ENCODE measurements at regions not wholly inside any gene's neighbourhood (a gene's known extent, or its start where the extent isn't known, plus 50 kb on each side); places are given as distances from the start of the nearest gene placed in this dataset.
"Not testable (repeated sequence)": the region's sequence is repeated elsewhere in the genome, so short reads cannot be mapped to it uniquely, and the experiment has no call there.

- H3K27me3 Mint-ChIP-seq; H3K4me3 Mint-ChIP-seq; H3K4me1 Mint-ChIP-seq (ENCODE audit: low read depth); H3K27ac Mint-ChIP-seq; H3K9me3 Mint-ChIP-seq (ENCODE audit: low read depth); H3K36me3 Mint-ChIP-seq: not testable (repeated sequence)
These were observed 174.4 kb downstream of the TBC1D2B start for GRCh38 chr15:77902921-77903760.

GRCh38 chr15:77901921-77902750 is 175.4 kb downstream of the TBC1D2B start:
- no peak overlapping the region for H3K27ac Mint-ChIP-seq

GRCh38 chr15:77901251-77901881 is 176.1 kb downstream of the TBC1D2B start:
- H3K4me1 Mint-ChIP-seq (ENCODE audit: low read depth), result no peaks in the 10 kb centered on the region
- no peak overlapping the region for H3K27ac Mint-ChIP-seq
- no peaks in the 10 kb centered on the region for H3K27me3 Mint-ChIP-seq
- no peak overlapping the region for H3K4me3 Mint-ChIP-seq
- H3K9me3 Mint-ChIP-seq (ENCODE audit: low read depth), result no peaks in the 10 kb centered on the region
- no peaks in the 10 kb centered on the region for H3K36me3 Mint-ChIP-seq

More at GRCh38 chr15:77901921-77902750, 175.4 kb downstream of the TBC1D2B start:
- Mint-ChIP-seq H3K4me1 (ENCODE audit: low read depth) (no peaks in the 10 kb centered on the region), H3K36me3 (no peaks in the 10 kb centered on the region), H3K9me3 (ENCODE audit: low read depth) (no peaks in the 10 kb centered on the region), H3K4me3 (no peak overlapping the region), H3K27me3 (no peaks in the 10 kb centered on the region)

GRCh38 chr15:77900331-77900963 is 177.1 kb downstream of the TBC1D2B start:
- not testable (repeated sequence) for H3K27ac Mint-ChIP-seq; H3K9me3 Mint-ChIP-seq (ENCODE audit: low read depth); H3K27me3 Mint-ChIP-seq; H3K36me3 Mint-ChIP-seq; H3K4me1 Mint-ChIP-seq (ENCODE audit: low read depth); H3K4me3 Mint-ChIP-seq

- not testable (repeated sequence) for H3K4me3 Mint-ChIP-seq; H3K27ac Mint-ChIP-seq; H3K36me3 Mint-ChIP-seq; H3K9me3 Mint-ChIP-seq (ENCODE audit: low read depth); H3K27me3 Mint-ChIP-seq; H3K4me1 Mint-ChIP-seq (ENCODE audit: low read depth)
These were observed 177.7 kb downstream of the TBC1D2B start for GRCh38 chr15:77899776-77900175.

GRCh38 chr15:77898811-77899730 is 178.4 kb downstream of the TBC1D2B start:
- Mint-ChIP-seq H3K27me3 (no peaks in the 10 kb centered on the region), H3K36me3 (no peaks in the 10 kb centered on the region), H3K4me1 (ENCODE audit: low read depth) (no peaks in the 10 kb centered on the region), H3K27ac (no peak overlapping the region), H3K9me3 (ENCODE audit: low read depth) (no peaks in the 10 kb centered on the region), H3K4me3 (no peak overlapping the region)

- no peaks in the 10 kb centered on the region for H3K27me3 Mint-ChIP-seq
- H3K4me3 Mint-ChIP-seq, result no peak overlapping the region
These were observed 179.6 kb downstream of the TBC1D2B start for GRCh38 chr15:77897896-77898406.

GRCh38 chr15:77897113-77897895 is 180.2 kb downstream of the TBC1D2B start:
- not testable (repeated sequence) for H3K9me3 Mint-ChIP-seq (ENCODE audit: low read depth); H3K36me3 Mint-ChIP-seq; H3K4me1 Mint-ChIP-seq (ENCODE audit: low read depth); H3K27ac Mint-ChIP-seq; H3K27me3 Mint-ChIP-seq; H3K4me3 Mint-ChIP-seq

More at GRCh38 chr15:77897896-77898406, 179.6 kb downstream of the TBC1D2B start:
- H3K4me1 Mint-ChIP-seq (ENCODE audit: low read depth), result no peaks in the 10 kb centered on the region
- no peaks in the 10 kb centered on the region for H3K36me3 Mint-ChIP-seq
- no peaks in the 10 kb centered on the region for H3K9me3 Mint-ChIP-seq (ENCODE audit: low read depth)
- no peak overlapping the region for H3K27ac Mint-ChIP-seq

- not testable (repeated sequence) for H3K27me3 Mint-ChIP-seq; H3K4me1 Mint-ChIP-seq (ENCODE audit: low read depth); H3K4me3 Mint-ChIP-seq; H3K9me3 Mint-ChIP-seq (ENCODE audit: low read depth); H3K36me3 Mint-ChIP-seq; H3K27ac Mint-ChIP-seq
These were observed 181.1 kb downstream of the TBC1D2B start for GRCh38 chr15:77896147-77897112.

GRCh38 chr15:77895742-77896141 is 181.8 kb downstream of the TBC1D2B start:
- Mint-ChIP-seq H3K4me1 (ENCODE audit: low read depth) (no peaks in the 10 kb centered on the region), H3K9me3 (ENCODE audit: low read depth) (no peaks in the 10 kb centered on the region), H3K27ac (no peak overlapping the region), H3K27me3 (no peaks in the 10 kb centered on the region), H3K4me3 (no peak overlapping the region), H3K36me3 (no peaks in the 10 kb centered on the region)

- not testable (repeated sequence) for H3K9me3 Mint-ChIP-seq (ENCODE audit: low read depth); H3K36me3 Mint-ChIP-seq; H3K27ac Mint-ChIP-seq; H3K4me1 Mint-ChIP-seq (ENCODE audit: low read depth); H3K27me3 Mint-ChIP-seq; H3K4me3 Mint-ChIP-seq
These were observed 182.4 kb downstream of the TBC1D2B start for GRCh38 chr15:77895145-77895544.

- H3K27me3 Mint-ChIP-seq; H3K9me3 Mint-ChIP-seq (ENCODE audit: low read depth); H3K36me3 Mint-ChIP-seq; H3K4me3 Mint-ChIP-seq; H3K27ac Mint-ChIP-seq; H3K4me1 Mint-ChIP-seq (ENCODE audit: low read depth): not testable (repeated sequence)
These were observed 183.6 kb downstream of the TBC1D2B start for GRCh38 chr15:77893671-77894640.

Measured in activated naive CD8-positive, alpha-beta T cell (primary cell).